Liver (tissue), 8 donors: ENCODE measurements at regions not wholly inside any gene's neighbourhood (a gene's known extent, or its start where the extent isn't known, plus 50 kb on each side); places are given as distances from the start of the nearest gene placed in this dataset.

Experiments used
- DNase-seq: peaks from one replicate; pipeline ENCODE4 v3.0.0-alpha.2; 2017; ENCODE audit warnings: low spot score
- H3K27ac ChIP-seq, 2 donors: one replicate each; pipeline ENCODE4 v1.7.0; 2013; ENCODE audit warnings: inconsistent platforms in 2 of 2, low read length in 2 of 2, control low read depth in 1 of 2, low read depth in 1 of 2, mild to moderate bottlenecking in 1 of 2
- H3K27me3 ChIP-seq, 4 donors: one replicate each; pipeline versions ENCODE4 v1.6.1 to v1.7.0; 2013; ENCODE audit warnings: low read length in 3 of 4, inconsistent platforms in 1 of 4, mild to moderate bottlenecking in 1 of 4, moderate library complexity in 1 of 4; ENCODE audit not compliant: control insufficient read depth in 4 of 4, insufficient read depth in 4 of 4
- H3K36me3 ChIP-seq, 4 donors: one replicate each; pipeline versions ENCODE4 v1.6.1 to v1.7.0; 2013; ENCODE audit warnings: low read length in 3 of 4, mild to moderate bottlenecking in 3 of 4, low read depth in 1 of 4, moderate library complexity in 1 of 4; ENCODE audit not compliant: control insufficient read depth in 4 of 4, insufficient read depth in 3 of 4
- H3K4me1 ChIP-seq, 4 donors: one replicate each; pipeline versions ENCODE4 v1.6.1 to v1.7.0; 2013; ENCODE audit warnings: low read length in 3 of 4, mild to moderate bottlenecking in 3 of 4, moderate library complexity in 1 of 4; ENCODE audit not compliant: control insufficient read depth in 4 of 4, insufficient read depth in 4 of 4
- H3K4me3 ChIP-seq, 3 donors: one replicate each; pipeline versions ENCODE4 v1.6.1 to v1.7.0; 2013; ENCODE audit warnings: low read length in 3 of 3, control low read depth in 1 of 3, low read depth in 1 of 3, mild to moderate bottlenecking in 1 of 3
- H3K9ac ChIP-seq, 2 donors: one replicate each; pipeline ENCODE4 v1.7.0; 2013; ENCODE audit warnings: low read length in 2 of 2, mild to moderate bottlenecking in 2 of 2, moderate library complexity in 2 of 2, control low read depth in 1 of 2, low read depth in 1 of 2
- H3K9me3 ChIP-seq, 4 donors: one replicate each; pipeline versions ENCODE4 v1.6.1 to v1.7.0; 2013; ENCODE audit warnings: low read length in 3 of 4; ENCODE audit not compliant: control insufficient read depth in 4 of 4
- ATF3 ChIP-seq: IDR thresholded peaks from 2 replicates; pipeline ENCODE4 v1.6.1; 2016; ENCODE audit warnings: antibody characterized with exemption
- CTCF ChIP-seq: fragments of 150-350 bp; IDR thresholded peaks from 2 replicates; pipeline ENCODE4 v1.5.1; 2017; ENCODE audit warnings: improper control_type of control experiment, low read depth, low read length; ENCODE audit not compliant: missing input control
- EGR1 ChIP-seq, 2 donors: IDR thresholded peaks; 2 replicates each; pipeline ENCODE4 v1.6.1; 2016 to 2018; ENCODE audit warnings: antibody characterized with exemption in 2 of 2, low read depth in 2 of 2
- FOXA1 ChIP-seq: IDR thresholded peaks from 2 replicates; pipeline ENCODE4 v1.6.1; 2016; ENCODE audit warnings: antibody characterized with exemption
- FOXA2 ChIP-seq: IDR thresholded peaks from 2 replicates; pipeline ENCODE4 v1.6.1; 2016; ENCODE audit warnings: antibody characterized with exemption
- GABPA ChIP-seq, 2 donors: IDR thresholded peaks in 1 of 2; conservative IDR thresholded peaks in 1 of 2; 2 replicates each; pipeline ENCODE4 v1.6.1; 2016; ENCODE audit warnings: antibody characterized with exemption in 2 of 2, mild to moderate bottlenecking in 1 of 2, moderate library complexity in 1 of 2
- HNF4G ChIP-seq: IDR thresholded peaks from 2 replicates; pipeline ENCODE4 v1.6.1; 2016; ENCODE audit warnings: antibody characterized with exemption
- MAX ChIP-seq: IDR thresholded peaks from 2 replicates; pipeline ENCODE4 v1.6.1; 2016; ENCODE audit warnings: antibody characterized with exemption
- NR2F2 ChIP-seq: IDR thresholded peaks from 2 replicates; pipeline ENCODE4 v1.6.1; 2016; ENCODE audit warnings: antibody characterized with exemption
- RAD21 ChIP-seq, 2 donors: IDR thresholded peaks; 2 replicates each; pipeline ENCODE4 v1.6.1; 2016; ENCODE audit warnings: antibody characterized with exemption in 2 of 2, mild to moderate bottlenecking in 2 of 2
- REST ChIP-seq: IDR thresholded peaks from 2 replicates; pipeline ENCODE4 v1.6.1; 2016; ENCODE audit warnings: antibody characterized with exemption, mild to moderate bottlenecking
- RXRA ChIP-seq, 2 donors: IDR thresholded peaks; 2 replicates each; pipeline ENCODE4 v1.6.1; 2017 to 2018; ENCODE audit warnings: antibody characterized with exemption in 2 of 2, mild to moderate bottlenecking in 1 of 2
- SP1 ChIP-seq: IDR thresholded peaks from 2 replicates; pipeline ENCODE4 v1.6.1; 2018; ENCODE audit warnings: antibody characterized with exemption, mild to moderate bottlenecking
- TAF1 ChIP-seq: conservative IDR thresholded peaks from 2 replicates; pipeline ENCODE4 v1.6.1; 2016; ENCODE audit warnings: antibody characterized with exemption, mild to moderate bottlenecking
- YY1 ChIP-seq: IDR thresholded peaks from 2 replicates; pipeline ENCODE4 v1.6.1; 2016; ENCODE audit warnings: antibody characterized with exemption, mild to moderate bottlenecking
- ZBTB33 ChIP-seq: IDR thresholded peaks from 2 replicates; pipeline ENCODE4 v1.6.1; 2016; ENCODE audit warnings: antibody characterized with exemption
- WGBS: extraction: QIAGEN DNeasy Blood & Tissue Kit; methylation state at CpG from one replicate; pipeline ENCODE4 v1.1.7; 2013; 5-methylcytosine and 5-hydroxymethylcytosine counted together
- donor health status: healthy.
- donor health status: healthy.
- donor health status: healthy.
- donor health status: healthy.
- donor health status: healthy.

- no peaks in the 10 kb centered on the region for H3K36me3 ChIP-seq
- no peaks in the 10 kb centered on the region for H3K27me3 ChIP-seq
- H3K4me3 ChIP-seq, result no peak overlapping the region
- no peaks in the 10 kb centered on the region for H3K9me3 ChIP-seq
- no peak overlapping the region for H3K27ac ChIP-seq
- H3K4me1 ChIP-seq, result peaks cover 0 to 4% (median 2%) of the 10 kb centered on the region in 4 donors
- 56% methylated on average over 1 of the region's 1 CpG for WGBS
- DNase-seq, result no peak
- no peak for TF ChIP-seq GABPA (IDR thresholded peaks at IDR 0.05 in 1 of 2, conservative IDR thresholded peaks at IDR 0.05 in 1 of 2)
- no peak for TF ChIP-seq NR2F2
- TF ChIP-seq RAD21 (IDR thresholded peaks at IDR 0.05), result no peak
- no peak for TF ChIP-seq MAX
- TF ChIP-seq ATF3, result no peak
- TF ChIP-seq HNF4G, result no peak
- no peak for TF ChIP-seq YY1
- no peak for TF ChIP-seq SP1
- TF ChIP-seq FOXA1, result no peak
- no peak for TF ChIP-seq TAF1
- TF ChIP-seq ZBTB33, result no peak
- TF ChIP-seq REST, result no peak
- TF ChIP-seq FOXA2, result no peak
- H3K9ac ChIP-seq, result no peak overlapping the region
Measured at GRCh38 chr11:90635151-90635550, 412.3 kb upstream of the CHORDC1 start.

- no peak for DNase-seq
- Histone ChIP-seq H3K36me3 (no peaks in the 10 kb centered on the region), H3K9me3 (no peaks in the 10 kb centered on the region), H3K4me1 (peaks cover 0 to 2% (median 0%) of the 10 kb centered on the region in 4 donors), H3K4me3 (no peak overlapping the region), H3K27me3 (no peaks in the 10 kb centered on the region), H3K27ac (no peak overlapping the region), H3K9ac (peak overlapping the region in 1 of 2 donors; percentile 2)
- 87% methylated on average over 4 of the region's 4 CpGs for WGBS
- TF ChIP-seq FOXA2 (no peak), SP1 (no peak), RXRA (IDR thresholded peaks at IDR 0.05) (no peak), REST (no peak), TAF1 (no peak), CTCF (no peak), FOXA1 (no peak), EGR1 (IDR thresholded peaks at IDR 0.05; ENCODE audit: low read depth in 2 of 2) (no peak), YY1 (no peak), ATF3 (no peak), MAX (no peak), HNF4G (no peak), RAD21 (IDR thresholded peaks at IDR 0.05) (no peak)
Measured at GRCh38 chr11:90630176-90630575, 407.3 kb upstream of the CHORDC1 start.
